ENCODE measurements at regions not wholly inside any gene's neighbourhood (a gene's known extent, or its start where the extent isn't known, plus 50 kb on each side); places are given as distances from the start of the nearest gene placed in this dataset.

DNA sequence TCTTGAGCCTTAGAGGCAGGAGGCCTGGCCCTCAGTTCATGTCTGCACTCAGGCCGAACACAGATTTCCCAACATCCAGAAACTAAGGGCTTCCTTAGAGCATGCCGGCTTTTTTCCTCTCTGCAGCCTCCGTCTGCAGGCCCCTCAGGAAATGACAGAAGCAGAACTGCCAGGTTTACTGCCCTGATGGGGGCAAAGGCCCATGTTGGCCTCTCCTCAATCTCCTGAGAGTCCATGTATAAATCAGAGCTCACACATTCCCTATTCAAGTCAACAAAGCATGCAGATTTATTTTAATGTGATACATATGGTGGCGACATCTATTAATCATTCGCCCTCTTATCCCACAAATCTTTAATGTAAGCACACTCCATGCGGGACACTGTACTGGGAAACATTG lies 475.6 kb upstream of the HS6ST1 start:
- Histone ChIP-seq H3K4me1 (ENCODE audit: control insufficient read depth, insufficient read depth, low read length, poor library complexity, severe bottlenecking) (no peaks in the 10 kb centered on the region), H3K27ac (ENCODE audit: low read depth, low read length, severe bottlenecking) (no peak overlapping the region), H3K36me3 (ENCODE audit: control insufficient read depth, insufficient read depth, low read length) (no peaks in the 10 kb centered on the region), H3K9me3 (ENCODE audit: control insufficient read depth, low read length) (no peaks in the 10 kb centered on the region), H3K4me3 (ENCODE audit: extremely low read depth, insufficient read depth, low read length, poor library complexity, severe bottlenecking) (no peak overlapping the region)
- 95 to 97% methylated on average over 4 of the region's 6 CpGs for WGBS, 2 experiments (ENCODE audit: insufficient coverage in 2 of 2)

DNA sequence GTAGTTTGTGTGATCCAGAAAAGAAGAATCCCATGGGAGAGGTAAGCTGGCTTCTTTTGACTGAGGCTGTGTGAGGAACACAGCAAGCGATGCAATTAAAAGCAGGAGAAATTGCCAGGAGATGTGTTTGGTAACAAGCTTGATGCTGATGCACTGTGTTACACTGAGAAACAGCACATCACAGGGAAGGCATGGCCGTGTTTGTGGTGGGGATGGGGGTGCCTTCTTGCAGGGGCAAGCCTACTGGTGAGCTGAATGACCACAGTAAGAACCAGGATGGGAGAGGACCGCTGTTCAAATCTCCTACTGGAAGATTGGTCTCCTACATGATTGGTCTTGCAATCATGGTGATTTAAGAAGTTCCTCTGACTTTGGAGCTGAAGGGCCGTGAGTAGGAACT lies 477.7 kb upstream of the HS6ST1 start:
- whole genome bisulfite sequencing, 2 experiments (ENCODE audit: insufficient coverage in 2 of 2) = 57 to 64% methylated on average over 3 to 4 of the region's 4 CpGs
- no peaks in the 10 kb centered on the region for H3K36me3 ChIP-seq (ENCODE audit: control insufficient read depth, insufficient read depth, low read length)
- H3K4me1 ChIP-seq (ENCODE audit: control insufficient read depth, insufficient read depth, low read length, poor library complexity, severe bottlenecking) = no peaks in the 10 kb centered on the region
- H3K27ac ChIP-seq (ENCODE audit: low read depth, low read length, severe bottlenecking) = no peak overlapping the region
- no peak overlapping the region for H3K4me3 ChIP-seq (ENCODE audit: extremely low read depth, insufficient read depth, low read length, poor library complexity, severe bottlenecking)
- no peaks in the 10 kb centered on the region for H3K9me3 ChIP-seq (ENCODE audit: control insufficient read depth, low read length)

DNA sequence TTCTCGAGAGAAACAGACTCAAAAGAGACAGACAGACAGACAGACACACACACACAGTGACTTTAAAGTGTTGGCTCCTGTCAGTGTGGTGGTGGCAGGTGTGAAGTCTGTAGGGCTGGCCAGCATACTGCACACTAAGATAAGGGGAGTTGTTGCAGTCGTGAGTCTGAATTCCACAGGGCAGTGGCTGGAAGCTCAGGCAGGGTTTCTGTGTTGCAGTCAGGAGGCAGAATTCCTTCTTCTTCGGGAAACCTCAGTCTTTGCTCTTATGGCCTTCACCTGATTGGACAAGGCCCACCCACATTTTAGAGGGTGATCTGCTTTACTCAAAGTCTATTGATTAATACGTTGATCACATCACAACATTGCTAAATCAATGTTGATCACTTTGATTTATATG lies 478.4 kb upstream of the HS6ST1 start:
- Histone ChIP-seq H3K4me1 (ENCODE audit: control insufficient read depth, insufficient read depth, low read length, poor library complexity, severe bottlenecking) (no peaks in the 10 kb centered on the region), H3K27ac (ENCODE audit: low read depth, low read length, severe bottlenecking) (no peak overlapping the region), H3K36me3 (ENCODE audit: control insufficient read depth, insufficient read depth, low read length) (no peaks in the 10 kb centered on the region), H3K4me3 (ENCODE audit: extremely low read depth, insufficient read depth, low read length, poor library complexity, severe bottlenecking) (no peak overlapping the region), H3K9me3 (ENCODE audit: control insufficient read depth, low read length) (no peaks in the 10 kb centered on the region)
- 91 to 93% methylated on average over 1 to 2 of the region's 4 CpGs for WGBS, 2 experiments (ENCODE audit: insufficient coverage in 2 of 2)

DNA sequence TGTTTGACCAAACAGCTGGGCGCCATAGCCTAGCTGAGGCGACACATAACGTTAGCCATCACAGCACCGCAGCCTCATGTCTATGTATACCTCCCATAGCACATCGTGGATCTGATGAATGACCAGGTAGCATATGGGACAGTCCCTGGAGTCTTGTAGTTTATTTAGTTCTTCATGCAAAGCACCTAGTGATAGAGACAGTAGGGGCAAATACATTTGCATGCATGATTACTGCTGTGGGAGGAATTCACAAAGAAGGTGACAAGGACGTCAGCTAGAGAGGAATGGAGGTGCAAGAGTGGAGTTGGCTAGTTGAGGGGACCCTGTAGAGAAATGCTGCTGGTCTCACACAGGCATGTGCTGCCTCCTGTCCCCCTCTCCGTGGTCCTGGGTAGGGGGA lies 478.9 kb upstream of the HS6ST1 start:
- Histone ChIP-seq H3K4me1 (ENCODE audit: control insufficient read depth, insufficient read depth, low read length, poor library complexity, severe bottlenecking) (no peaks in the 10 kb centered on the region), H3K36me3 (ENCODE audit: control insufficient read depth, insufficient read depth, low read length) (no peaks in the 10 kb centered on the region), H3K4me3 (ENCODE audit: extremely low read depth, insufficient read depth, low read length, poor library complexity, severe bottlenecking) (no peak overlapping the region), H3K9me3 (ENCODE audit: control insufficient read depth, low read length) (no peaks in the 10 kb centered on the region), H3K27ac (ENCODE audit: low read depth, low read length, severe bottlenecking) (no peak overlapping the region)
- WGBS, 2 experiments (ENCODE audit: insufficient coverage in 2 of 2) = 85 to 93% methylated on average over 3 to 7 of the region's 7 CpGs

DNA sequence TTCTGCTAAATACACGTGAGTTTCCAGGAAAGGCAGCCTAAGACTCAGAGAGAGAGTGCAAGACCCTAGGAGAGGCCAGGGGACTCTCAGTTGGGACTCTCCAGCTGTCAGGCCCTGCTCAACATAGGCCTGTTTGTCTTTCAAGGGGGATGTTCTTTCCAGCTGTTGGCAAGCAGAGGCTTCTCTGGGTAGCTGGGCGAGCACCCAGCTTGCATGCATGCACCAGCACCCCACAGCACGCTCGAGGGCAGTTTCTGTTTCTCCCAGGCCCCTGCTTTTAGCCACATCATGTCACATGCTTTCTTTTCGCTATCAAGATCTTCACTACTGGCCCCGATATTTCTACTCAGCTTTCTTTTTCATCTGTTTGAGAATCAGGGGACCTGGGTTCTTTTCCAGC lies 479.3 kb upstream of the HS6ST1 start:
- Histone ChIP-seq H3K4me1 (ENCODE audit: control insufficient read depth, insufficient read depth, low read length, poor library complexity, severe bottlenecking) (no peaks in the 10 kb centered on the region), H3K4me3 (ENCODE audit: extremely low read depth, insufficient read depth, low read length, poor library complexity, severe bottlenecking) (no peak overlapping the region), H3K27ac (ENCODE audit: low read depth, low read length, severe bottlenecking) (no peak overlapping the region), H3K36me3 (ENCODE audit: control insufficient read depth, insufficient read depth, low read length) (no peaks in the 10 kb centered on the region), H3K9me3 (ENCODE audit: control insufficient read depth, low read length) (no peaks in the 10 kb centered on the region)
- WGBS, 2 experiments (ENCODE audit: insufficient coverage in 2 of 2) = 87 to 95% methylated on average over 4 to 6 of the region's 6 CpGs

DNA sequence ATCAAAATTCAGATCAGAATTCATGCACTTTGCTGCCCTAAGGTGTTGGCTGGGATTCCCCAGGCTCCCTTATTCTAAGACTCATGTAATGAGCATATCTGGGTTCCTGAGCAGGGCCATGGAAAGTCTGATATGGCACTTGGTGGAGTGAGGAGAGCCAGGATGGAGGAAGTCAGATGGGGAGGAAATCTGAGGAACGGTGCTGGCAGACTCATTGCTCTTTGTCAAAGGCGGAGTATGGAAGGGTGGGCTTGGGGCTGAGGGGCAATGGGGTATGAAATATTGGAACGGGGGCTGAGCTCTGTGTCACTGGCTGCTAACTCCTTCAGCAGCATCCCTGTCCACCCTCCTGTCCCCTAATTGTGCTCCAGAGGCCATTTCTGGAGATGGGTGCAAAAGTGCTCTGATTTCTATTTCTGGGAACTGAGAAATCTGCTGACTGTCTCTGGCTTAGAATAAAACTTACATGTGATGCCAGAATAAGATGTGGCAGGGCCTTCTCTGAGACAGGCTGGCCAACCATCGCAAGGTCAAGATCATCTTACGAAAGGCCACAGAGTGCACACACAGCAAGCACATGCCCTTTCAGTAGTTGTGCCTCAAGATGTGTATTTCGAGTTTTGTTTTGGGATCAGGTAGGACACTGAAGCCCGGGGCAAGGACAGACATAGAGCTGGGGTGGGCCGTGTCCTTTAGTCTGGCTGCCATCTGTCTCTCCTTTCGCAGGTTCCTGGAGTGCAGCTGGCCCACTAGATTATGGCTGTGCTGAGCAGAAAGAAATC lies 480.0 kb upstream of the HS6ST1 start:
- Histone ChIP-seq H3K4me3 (ENCODE audit: extremely low read depth, insufficient read depth, low read length, poor library complexity, severe bottlenecking) (no peak overlapping the region), H3K9me3 (ENCODE audit: control insufficient read depth, low read length) (no peaks in the 10 kb centered on the region), H3K36me3 (ENCODE audit: control insufficient read depth, insufficient read depth, low read length) (no peaks in the 10 kb centered on the region), H3K4me1 (ENCODE audit: control insufficient read depth, insufficient read depth, low read length, poor library complexity, severe bottlenecking) (no peaks in the 10 kb centered on the region), H3K27ac (ENCODE audit: low read depth, low read length, severe bottlenecking) (no peak overlapping the region)
- WGBS, 2 experiments (ENCODE audit: insufficient coverage in 2 of 2) = 84 to 95% methylated on average over 5 to 7 of the region's 9 CpGs

DNA sequence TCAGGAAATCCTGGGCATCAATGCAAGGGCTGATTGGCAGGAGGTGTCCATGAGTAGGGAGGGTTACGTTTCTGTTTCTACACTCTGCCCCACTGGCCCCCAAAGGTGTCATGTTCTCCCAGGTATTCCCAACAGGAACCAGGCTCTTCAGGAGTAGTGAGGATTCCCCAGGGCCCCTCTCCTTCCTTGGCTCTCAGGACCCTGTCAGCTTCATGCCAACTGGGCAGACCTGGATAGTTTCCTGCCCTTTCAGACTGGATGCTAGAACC lies 480.6 kb upstream of the HS6ST1 start:
- 100% methylated on average over 1 of the region's 1 CpG; no CpG with 5 or more reads in 1 of the 2 experiments for WGBS, 2 experiments (ENCODE audit: insufficient coverage in 2 of 2)
- Histone ChIP-seq H3K36me3 (ENCODE audit: control insufficient read depth, insufficient read depth, low read length) (no peaks in the 10 kb centered on the region), H3K27ac (ENCODE audit: low read depth, low read length, severe bottlenecking) (no peak overlapping the region), H3K9me3 (ENCODE audit: control insufficient read depth, low read length) (no peaks in the 10 kb centered on the region), H3K4me1 (ENCODE audit: control insufficient read depth, insufficient read depth, low read length, poor library complexity, severe bottlenecking) (no peaks in the 10 kb centered on the region), H3K4me3 (ENCODE audit: extremely low read depth, insufficient read depth, low read length, poor library complexity, severe bottlenecking) (no peak overlapping the region)

DNA sequence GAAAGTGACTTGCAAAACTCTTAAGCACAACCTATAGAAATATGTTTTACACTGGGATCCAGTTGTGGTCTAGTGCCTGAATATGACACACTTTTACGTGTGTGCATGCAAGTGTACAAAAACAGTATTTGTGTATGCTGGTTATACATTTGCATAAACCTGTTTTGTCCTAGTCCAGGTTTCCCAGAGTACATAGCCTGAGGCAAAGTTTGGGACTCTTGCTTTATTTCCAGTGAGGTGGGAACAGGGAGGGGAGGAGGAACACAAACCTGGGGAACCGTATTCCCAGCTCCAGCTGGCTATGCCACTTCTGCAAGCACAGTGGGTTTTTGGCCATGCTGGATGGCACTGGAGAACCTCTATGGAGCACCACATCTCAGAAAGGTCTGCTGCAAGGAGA lies 481.1 kb upstream of the HS6ST1 start:
- H3K36me3 ChIP-seq (ENCODE audit: control insufficient read depth, insufficient read depth, low read length) = no peaks in the 10 kb centered on the region
- no peak overlapping the region for H3K4me3 ChIP-seq (ENCODE audit: extremely low read depth, insufficient read depth, low read length, poor library complexity, severe bottlenecking)
- H3K9me3 ChIP-seq (ENCODE audit: control insufficient read depth, low read length) = no peaks in the 10 kb centered on the region
- 86 to 100% methylated on average over 1 to 2 of the region's 2 CpGs for WGBS, 2 experiments (ENCODE audit: insufficient coverage in 2 of 2)
- H3K27ac ChIP-seq (ENCODE audit: low read depth, low read length, severe bottlenecking) = no peak overlapping the region
- H3K4me1 ChIP-seq (ENCODE audit: control insufficient read depth, insufficient read depth, low read length, poor library complexity, severe bottlenecking) = no peaks in the 10 kb centered on the region

DNA sequence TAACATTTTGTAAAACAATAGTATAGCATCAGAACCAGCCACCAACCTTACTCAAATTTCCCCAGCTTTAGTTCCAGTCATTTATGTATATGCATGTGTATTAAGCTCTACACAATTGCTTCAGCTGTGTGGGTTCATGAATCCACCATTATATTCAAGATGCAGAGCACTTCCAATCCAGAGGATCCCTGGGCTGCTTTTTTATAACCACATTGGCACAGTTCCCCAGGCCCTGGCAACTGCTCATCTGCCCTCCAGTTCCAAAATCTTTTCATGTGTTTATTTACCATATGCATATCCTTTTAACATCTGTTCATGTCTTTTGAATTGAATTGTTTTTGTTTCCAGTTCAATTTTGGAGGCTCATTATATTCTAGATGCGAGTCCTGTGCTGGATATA lies 482.9 kb upstream of the HS6ST1 start:
- Histone ChIP-seq H3K4me3 (ENCODE audit: extremely low read depth, insufficient read depth, low read length, poor library complexity, severe bottlenecking) (no peak overlapping the region), H3K36me3 (ENCODE audit: control insufficient read depth, insufficient read depth, low read length) (no peaks in the 10 kb centered on the region), H3K27ac (ENCODE audit: low read depth, low read length, severe bottlenecking) (no peak overlapping the region), H3K9me3 (ENCODE audit: control insufficient read depth, low read length) (no peaks in the 10 kb centered on the region), H3K4me1 (ENCODE audit: control insufficient read depth, insufficient read depth, low read length, poor library complexity, severe bottlenecking) (no peaks in the 10 kb centered on the region)
- WGBS, 2 experiments (ENCODE audit: insufficient coverage in 2 of 2) = no CpG with 5 or more reads among the region's 1 CpG

DNA sequence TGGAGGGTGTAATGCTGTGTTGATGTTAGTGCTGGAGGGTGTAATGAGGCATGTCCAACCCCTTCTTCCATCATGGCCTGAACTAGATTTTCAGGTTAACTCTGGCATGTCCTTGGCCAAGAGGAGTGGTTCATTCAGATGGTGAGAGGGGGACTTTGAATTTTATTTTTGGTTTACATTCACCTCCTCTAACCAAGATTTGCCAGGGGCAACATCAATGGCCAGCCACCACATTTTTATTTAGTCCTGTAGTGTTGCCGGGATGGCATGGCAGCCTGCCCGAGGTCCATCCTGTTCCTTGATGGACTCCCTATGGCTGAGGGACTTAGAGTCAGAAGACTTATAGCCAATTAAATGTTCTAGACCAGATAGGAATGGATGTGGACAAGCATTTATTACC lies 484.6 kb upstream of the HS6ST1 start:
- H3K4me1 ChIP-seq (ENCODE audit: control insufficient read depth, insufficient read depth, low read length, poor library complexity, severe bottlenecking) = no peaks in the 10 kb centered on the region
- no peaks in the 10 kb centered on the region for H3K36me3 ChIP-seq (ENCODE audit: control insufficient read depth, insufficient read depth, low read length)
- no peak overlapping the region for H3K4me3 ChIP-seq (ENCODE audit: extremely low read depth, insufficient read depth, low read length, poor library complexity, severe bottlenecking)
- WGBS, 2 experiments (ENCODE audit: insufficient coverage in 2 of 2) = 80% methylated on average over 1 of the region's 2 CpGs; no CpG with 5 or more reads in 1 of the 2 experiments
- H3K27ac ChIP-seq (ENCODE audit: low read depth, low read length, severe bottlenecking) = no peak overlapping the region
- H3K9me3 ChIP-seq (ENCODE audit: control insufficient read depth, low read length) = peaks cover 10% of the 10 kb centered on the region

DNA sequence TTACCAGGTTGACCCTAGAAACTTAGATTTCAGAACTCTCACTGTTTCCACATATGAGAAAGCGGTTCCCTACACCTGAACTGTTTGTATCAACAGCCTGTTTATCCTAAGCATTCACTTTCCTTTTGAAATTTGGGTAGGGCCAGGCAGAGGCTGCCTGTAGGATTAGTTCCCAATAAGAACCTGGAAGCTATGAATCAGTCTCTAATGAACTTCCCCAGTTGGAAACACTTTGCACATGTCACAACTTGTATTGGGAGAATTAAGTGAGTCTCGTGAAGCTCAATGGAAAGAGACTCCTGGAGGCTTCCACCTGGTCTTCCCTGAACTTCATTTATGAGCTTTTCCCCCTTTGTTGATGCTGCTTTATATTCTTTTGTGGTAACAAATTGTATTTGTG lies 486.6 kb upstream of the HS6ST1 start:
- no peak overlapping the region for H3K4me3 ChIP-seq (ENCODE audit: extremely low read depth, insufficient read depth, low read length, poor library complexity, severe bottlenecking)
- peaks cover 4% of the 10 kb centered on the region for H3K4me1 ChIP-seq (ENCODE audit: control insufficient read depth, insufficient read depth, low read length, poor library complexity, severe bottlenecking)
- H3K36me3 ChIP-seq (ENCODE audit: control insufficient read depth, insufficient read depth, low read length) = no peaks in the 10 kb centered on the region
- H3K9me3 ChIP-seq (ENCODE audit: control insufficient read depth, low read length) = peaks cover 10% of the 10 kb centered on the region
- WGBS, 2 experiments (ENCODE audit: insufficient coverage in 2 of 2) = 100% methylated on average over 2 of the region's 2 CpGs; no CpG with 5 or more reads in 1 of the 2 experiments
- H3K27ac ChIP-seq (ENCODE audit: low read depth, low read length, severe bottlenecking) = no peak overlapping the region
